Hematopoietic multipotent progenitor cell treated with erythropoietin and hydrocortisone succinate and interleukin-3 and kit ligand, for 17 days (in vitro differentiated cells): ENCODE measurements at regions not wholly inside any gene's neighbourhood (a gene's known extent, or its start where the extent isn't known, plus 50 kb on each side); places are given as distances from the start of the nearest gene placed in this dataset.

Experiments
- DNase-seq: peaks from one replicate; pipeline ENCODE4 v3.0.0-alpha.2; 2015; ENCODE audit warnings: low spot score

DNA sequence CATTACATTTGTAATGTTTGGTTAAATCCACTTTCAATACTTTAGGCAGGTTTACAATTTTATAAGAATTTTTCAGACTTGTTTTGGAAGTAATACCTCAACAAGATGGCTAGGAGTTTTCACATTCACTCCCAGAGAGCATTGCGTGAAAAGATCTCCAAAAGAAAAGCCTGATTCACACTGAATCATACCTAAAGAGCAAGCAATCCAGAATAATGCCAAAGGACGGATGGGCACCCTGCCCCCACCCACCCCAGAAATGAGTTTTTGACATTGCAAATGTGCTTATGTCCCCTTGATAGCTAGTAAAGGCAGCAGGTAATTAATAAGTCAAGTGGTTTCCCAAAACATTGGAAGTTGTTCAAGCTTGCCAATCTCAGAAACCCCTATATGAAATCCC is 557.7 kb upstream of the TENM3 start:
- DNase-seq: no peak

GRCh38 chr4:181685911-181686310 is 557.3 kb upstream of the TENM3 start:
- no peak for DNase-seq

GRCh38 chr4:181687116-181687515 is 556.1 kb upstream of the TENM3 start:
- no peak for DNase-seq

DNA sequence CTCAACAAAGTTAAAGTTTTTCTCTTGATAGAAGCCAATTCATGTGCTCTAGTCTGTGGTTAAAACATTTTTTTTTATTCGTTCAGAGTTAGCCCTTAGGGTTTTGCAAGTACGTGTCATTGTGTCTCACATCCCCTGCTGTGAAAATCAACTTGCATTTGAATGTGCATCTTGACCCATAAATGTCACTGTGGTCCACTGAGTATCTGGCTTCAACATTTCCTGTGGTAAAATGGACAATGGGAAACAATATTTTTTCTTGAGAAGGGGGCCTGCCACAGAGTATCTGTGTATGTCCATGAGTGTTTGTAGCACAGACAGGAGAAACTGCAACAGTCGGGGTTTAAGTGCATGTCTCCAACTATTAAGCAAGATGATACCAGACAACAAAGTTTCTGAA is 554.8 kb upstream of the TENM3 start:
- no peak for DNase-seq

DNA sequence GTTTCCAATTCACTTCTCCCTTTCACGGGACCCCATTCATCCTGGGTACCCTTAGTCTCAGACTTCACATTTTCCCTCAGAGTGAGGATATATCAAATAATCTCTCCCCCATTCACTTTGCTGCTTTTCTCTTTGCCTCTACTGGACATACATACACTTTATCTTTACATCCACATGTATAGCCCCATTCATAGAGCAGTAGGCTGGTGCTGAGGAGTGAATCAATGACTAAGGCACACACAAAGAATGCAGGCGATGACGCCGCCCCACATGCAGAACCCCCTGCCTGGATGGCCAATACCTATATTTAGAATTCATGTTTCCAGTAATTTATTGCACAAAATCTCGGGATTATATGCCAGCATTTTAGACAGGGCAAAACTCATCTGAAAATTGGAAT is 554.3 kb upstream of the TENM3 start:
- no peak for DNase-seq

GRCh38 chr4:181690498-181690897 is 552.7 kb upstream of the TENM3 start:
- no peak for DNase-seq

- DNase-seq: no peak
Measured at GRCh38 chr4:181692965-181693364, 550.2 kb upstream of the TENM3 start.

GRCh38 chr4:181693517-181693916 is 549.7 kb upstream of the TENM3 start:
- no peak for DNase-seq

DNA sequence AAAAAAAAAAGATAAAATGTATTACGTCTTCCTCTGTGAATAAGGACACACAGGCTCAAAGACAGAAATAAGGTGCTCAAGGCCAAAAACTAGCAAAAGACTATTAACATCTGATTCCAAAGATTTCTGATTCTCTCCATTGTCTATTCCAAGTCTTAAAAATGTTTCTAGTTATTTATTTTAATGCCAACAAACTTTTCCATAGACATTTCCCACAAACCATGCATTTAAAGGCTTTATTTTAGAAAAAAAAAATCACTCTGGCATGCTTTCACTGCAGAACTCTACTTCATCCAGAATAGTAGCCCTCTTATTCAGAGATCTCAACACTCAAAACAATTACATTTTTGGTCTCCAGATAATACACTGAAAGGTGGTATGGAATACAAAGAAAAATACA is 545.0 kb upstream of the TENM3 start:
- DNase-seq: no peak

DNA sequence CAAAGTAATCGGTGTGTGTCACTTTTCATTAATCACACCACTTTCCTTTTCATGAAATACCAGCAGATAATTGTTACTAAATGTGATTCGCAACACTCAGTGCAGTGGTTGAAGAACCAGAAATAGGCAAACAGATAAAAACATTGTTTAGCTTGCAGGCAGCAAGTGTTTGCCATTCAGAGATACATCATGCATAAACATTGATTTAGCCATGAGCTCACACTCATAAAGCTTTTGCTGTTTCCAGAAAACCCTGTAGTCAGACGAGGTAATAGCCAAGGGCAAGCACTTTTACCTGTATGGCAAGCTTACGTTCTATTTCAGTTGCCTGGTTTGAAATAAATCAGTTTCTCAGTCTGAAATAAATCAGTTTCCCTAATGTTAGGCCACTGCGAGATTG is 542.0 kb upstream of the TENM3 start:
- no peak for DNase-seq

GRCh38 chr4:181701894-181702293 is 541.3 kb upstream of the TENM3 start:
- DNase-seq: no peak

- DNase-seq: no peak
Measured at GRCh38 chr4:181702864-181703495, 540.2 kb upstream of the TENM3 start.

GRCh38 chr4:181710143-181710542 is 533.1 kb upstream of the TENM3 start:
- DNase-seq: no peak

- no peak for DNase-seq
Measured at GRCh38 chr4:181711387-181711786, 531.8 kb upstream of the TENM3 start.

GRCh38 chr4:181728305-181728966 is 514.8 kb upstream of the TENM3 start:
- no peak for DNase-seq

- DNase-seq: no peak
Measured at GRCh38 chr4:181731900-181732299, 511.3 kb upstream of the TENM3 start.

DNA sequence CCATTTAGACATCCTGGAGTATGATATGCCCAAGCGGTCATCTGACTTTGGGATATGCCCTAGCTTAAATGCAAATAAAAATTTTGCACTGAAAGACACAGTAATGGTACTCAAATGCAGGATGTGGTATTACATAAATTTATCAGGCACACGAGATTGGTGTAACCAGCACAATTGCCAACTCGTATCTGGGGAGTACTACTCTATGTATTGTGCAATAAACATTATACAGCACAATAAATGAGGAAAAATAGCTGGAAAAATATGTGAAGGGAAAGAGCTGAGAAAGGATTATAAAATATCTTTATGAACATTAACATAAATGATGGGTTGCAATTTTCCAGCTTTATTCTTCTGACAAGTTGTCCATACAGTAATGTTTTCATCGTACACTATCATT is 505.5 kb upstream of the TENM3 start:
- DNase-seq: no peak

- DNase-seq: no peak
Measured at GRCh38 chr4:181739031-181739430, 504.2 kb upstream of the TENM3 start.

DNA sequence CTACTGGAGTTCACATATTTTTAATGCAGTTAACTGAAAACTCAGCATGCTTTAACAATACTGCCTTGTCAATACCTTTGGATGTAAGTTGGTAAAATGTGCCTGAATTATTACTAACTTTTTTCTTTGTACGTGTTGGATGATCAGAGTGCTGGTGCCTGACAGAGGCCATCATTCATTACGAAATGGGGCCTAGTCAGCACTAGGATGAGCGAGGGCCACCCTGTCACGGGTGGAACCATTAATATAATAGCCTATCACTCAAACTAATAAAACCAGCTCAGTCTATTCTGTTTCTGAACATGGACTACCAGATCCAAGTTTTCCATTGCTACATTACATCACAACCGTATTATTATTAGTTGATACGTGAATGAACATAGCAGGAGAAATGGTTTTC is 501.7 kb upstream of the TENM3 start:
- no peak for DNase-seq

GRCh38 chr4:181745933-181746625 is 497.1 kb upstream of the TENM3 start:
- DNase-seq: no peak

DNA sequence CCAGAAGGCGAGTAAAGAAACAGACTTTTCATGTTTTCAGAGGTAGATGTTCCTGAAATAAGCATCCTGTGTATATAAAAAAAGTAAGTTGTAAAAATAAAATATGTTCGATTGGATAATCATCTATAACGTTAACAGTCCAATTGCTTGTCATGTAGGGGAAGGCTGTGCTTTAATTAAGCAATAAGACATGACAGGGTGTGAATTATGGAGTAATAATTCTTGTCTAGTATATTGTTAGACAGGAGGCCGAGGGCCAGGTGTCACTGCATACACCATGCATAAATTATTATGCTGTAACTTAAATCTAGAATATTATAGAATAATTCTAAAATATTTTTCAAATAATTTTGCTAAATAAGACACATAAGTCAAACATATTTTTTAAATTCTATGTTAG is 494.6 kb upstream of the TENM3 start:
- DNase-seq: no peak

- DNase-seq: no peak
Measured at GRCh38 chr4:181752516-181752915, 490.7 kb upstream of the TENM3 start.

GRCh38 chr4:181753207-181753606 is 490.0 kb upstream of the TENM3 start:
- DNase-seq: no peak

DNA sequence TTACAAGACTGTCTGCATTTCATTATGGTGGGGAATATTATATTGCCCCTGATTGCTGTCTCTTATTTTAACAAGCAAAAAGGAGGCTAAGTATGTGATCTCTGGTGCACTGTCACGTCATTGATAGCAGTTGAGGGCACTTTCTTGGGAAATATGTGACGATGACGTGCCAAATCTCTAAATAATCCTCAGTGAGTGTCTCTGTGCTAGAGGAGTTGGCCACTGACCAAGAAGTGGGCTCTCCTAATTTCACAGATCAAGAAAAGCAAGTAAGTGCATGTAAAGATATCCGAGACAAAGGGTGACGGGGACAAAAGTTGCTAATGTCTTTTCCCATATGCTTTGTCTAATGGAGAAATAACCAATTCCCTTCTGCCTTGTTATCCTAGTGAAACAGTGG is 487.4 kb upstream of the TENM3 start:
- DNase-seq: no peak
